ENCODE measurements at regions not wholly inside any gene's neighbourhood (a gene's known extent, or its start where the extent isn't known, plus 50 kb on each side); places are given as distances from the start of the nearest gene placed in this dataset.

GRCh38 chr1:209529233-209529632 lies 54.3 kb upstream of the CAMK1G start:
- TF ChIP-seq POLR2A (IDR thresholded peaks at IDR 0.05), result no peak
- TF ChIP-seq CTCF (IDR thresholded peaks at IDR 0.05), result no peak
- TF ChIP-seq POLR2AphosphoS5 (IDR thresholded peaks at IDR 0.05), result no peak
